ENCODE measurements at regions not wholly inside any gene's neighbourhood (a gene's known extent, or its start where the extent isn't known, plus 50 kb on each side); places are given as distances from the start of the nearest gene placed in this dataset.

GRCh38 chr2:236994361-236994760 lies 91.3 kb upstream of the COPS8 start:
- TF ChIP-seq CTCF (IDR thresholded peaks at IDR 0.05) (no peak), POLR2A (IDR thresholded peaks at IDR 0.05) (no peak)
